HCT116 (cell line): ENCODE measurements at regions not wholly inside any gene's neighbourhood (a gene's known extent, or its start where the extent isn't known, plus 50 kb on each side); places are given as distances from the start of the nearest gene placed in this dataset.

Source experiments
- ATAC-seq: fragments of 200-7000 bp; cut with Tn5 transposase; 2 replicates; pipeline ENCODE4 v1.9.1; 2020; ENCODE audit warnings: mild to moderate bottlenecking, moderate library complexity
- BruUV-seq: library from RNA; stranded (reverse); fragments of 400-500 nt; replicated peaks from 2 replicates; lab custom pipeline; 2021; lab: Mats Ljungman, UMichigan
- CTCF ChIA-PET: fragments of 300-600 bp; sonication (Branson Sonifier 250); formaldehyde crosslinking; loops from one replicate; lab custom pipeline; 2021; ENCODE audit warnings: antibody characterized with exemption; lab: Charles Lee
- POLR2A ChIA-PET: fragments of 300-600, 350-600 bp; sonication (Branson Sonifier 250); formaldehyde crosslinking; loops from one replicate; lab custom pipeline; 2021; ENCODE audit warnings: antibody characterized with exemption; lab: Charles Lee
- RAD21 ChIA-PET, 2 experiments: fragments of 300-600 bp; sonication (Branson Sonifier 250); formaldehyde crosslinking; loops; one replicate each; lab custom pipeline; 2023; ENCODE audit warnings: low total read pairs in 2 of 2; ENCODE audit not compliant: uncharacterized antibody in 2 of 2, unreplicated experiment in 2 of 2, low non-redundant PET in 1 of 2; lab: Charles Lee
- DNase-seq: peaks from one replicate; pipeline ENCODE4 v3.0.0-alpha.2; 2010; ENCODE audit warnings: low read depth, low spot score
- H2AFZ ChIP-seq: fragments of 200-600 bp; shearing (Covaris generic), sonication (generic); 2 replicates; pipeline ENCODE4 v1.6.1; 2017; ENCODE audit warnings: low read depth, mixed run types, mixed read lengths, antibody characterized with exemption, low read length; ENCODE audit not compliant: poor library complexity, severe bottlenecking
- H3K27ac ChIP-seq: 2 replicates; pipeline ENCODE4 v1.5.1; 2012; ENCODE audit warnings: low read depth, low read length
- H3K27me3 ChIP-seq: fragments of 200-600 bp; sonication (generic); 2 replicates; pipeline ENCODE4 v1.6.1; 2016; ENCODE audit warnings: mixed run types, low read length, mixed read lengths; ENCODE audit not compliant: insufficient read depth
- H3K36me3 ChIP-seq, 2 experiments: fragments of 200-500 bp in 1 of 2; fragments of 200-600 bp in 1 of 2; sonication (Bioruptor generic) in 1 of 2; sonication (generic) in 1 of 2; 2 replicates each; pipeline versions ENCODE4 v1.5.1 to v1.6.1; 2014 to 2016; ENCODE audit warnings: low read length in 2 of 2, inconsistent platforms in 1 of 2, mixed read lengths in 1 of 2, mixed run types in 1 of 2; ENCODE audit not compliant: insufficient read depth in 2 of 2, control insufficient read depth in 1 of 2
- H3K4me1 ChIP-seq, 2 experiments: fragments of 200-600 bp in 1 of 2; sonication (generic) in 1 of 2; 2 replicates each; pipeline versions ENCODE4 v1.5.1 to v1.6.1; 2012 to 2017; ENCODE audit warnings: low read length in 2 of 2, inconsistent platforms in 1 of 2, mild to moderate bottlenecking in 1 of 2, mixed read lengths in 1 of 2, mixed run types in 1 of 2, moderate library complexity in 1 of 2; ENCODE audit not compliant: insufficient read depth in 2 of 2, control insufficient read depth in 1 of 2
- H3K4me2 ChIP-seq: fragments of 200-600 bp; sonication (generic); 2 replicates; pipeline ENCODE4 v1.6.1; 2017; ENCODE audit warnings: mixed run types, low read length, mixed read lengths
- H3K4me3 ChIP-seq, 2 experiments: fragments of 200-600 bp in 1 of 2; sonication (generic) in 1 of 2; replicated peaks in 1 of 2; 2 replicates each; pipeline ENCODE4 v1.5.1; 2011 to 2016; ENCODE audit warnings: low read length in 2 of 2, control low read depth in 1 of 2, low read depth in 1 of 2, mild to moderate bottlenecking in 1 of 2, mixed read lengths in 1 of 2, mixed run types in 1 of 2
- H3K79me2 ChIP-seq: fragments of 200-600 bp; sonication (generic); 2 replicates; pipeline ENCODE4 v1.6.1; 2017; ENCODE audit warnings: mild to moderate bottlenecking, mixed run types, low read length, moderate library complexity, mixed read lengths; ENCODE audit not compliant: insufficient read depth
- H3K9ac ChIP-seq: fragments of 200-600 bp; sonication (generic); 2 replicates; pipeline ENCODE4 v1.6.1; 2016; ENCODE audit warnings: low read length, mixed read lengths
- H3K9me2 ChIP-seq: fragments of 200-600 bp; sonication (generic), shearing (Covaris generic); 2 replicates; pipeline ENCODE4 v1.6.1; 2017; ENCODE audit warnings: mixed run types, mild to moderate bottlenecking, moderate library complexity; ENCODE audit not compliant: insufficient read depth
- H3K9me3 ChIP-seq, 2 experiments: fragments of 200-500 bp in 1 of 2; fragments of 200-600 bp in 1 of 2; sonication (Bioruptor generic) in 1 of 2; sonication (generic) in 1 of 2; 2 replicates each; pipeline ENCODE4 v1.6.1; 2014 to 2017; ENCODE audit warnings: low read length in 2 of 2, mixed read lengths in 2 of 2, inconsistent platforms in 1 of 2, low read depth in 1 of 2, mild to moderate bottlenecking in 1 of 2, mixed run types in 1 of 2, moderate library complexity in 1 of 2; ENCODE audit not compliant: control insufficient read depth in 1 of 2, insufficient read depth in 1 of 2
- H4K20me1 ChIP-seq: fragments of 200-600 bp; sonication (generic), shearing (Covaris generic); 2 replicates; pipeline ENCODE4 v1.6.1; 2017; ENCODE audit warnings: mixed run types, mild to moderate bottlenecking, moderate library complexity; ENCODE audit not compliant: insufficient read depth
- CBX3 ChIP-seq: IDR thresholded peaks from 2 replicates; pipeline ENCODE4 v1.6.1; 2012; ENCODE audit warnings: low read depth
- CEBPB ChIP-seq: IDR thresholded peaks from 2 replicates; pipeline ENCODE4 v1.6.1; 2012; ENCODE audit warnings: low read depth
- EGR1 ChIP-seq: IDR thresholded peaks from 2 replicates; pipeline ENCODE4 v1.6.1; 2012; ENCODE audit warnings: low read depth
- ELF1 ChIP-seq: IDR thresholded peaks from 2 replicates; pipeline ENCODE4 v1.6.1; 2012; ENCODE audit warnings: low read depth, borderline replicate concordance
- EZH2 ChIP-seq: fragments of 200-600 bp; sonication (generic); IDR thresholded peaks from 2 replicates; pipeline ENCODE4 v1.6.1; 2017; ENCODE audit warnings: antibody characterized with exemption, mixed run types
- POLR2A ChIP-seq: IDR thresholded peaks from 2 replicates; pipeline ENCODE4 v1.7.0; 2011; ENCODE audit warnings: borderline replicate concordance; ENCODE audit not compliant: insufficient read depth, insufficient read length; ENCODE audit errors: extremely low read depth
- RAD21 ChIP-seq: IDR thresholded peaks from 2 replicates; pipeline ENCODE4 v1.6.1; 2012; ENCODE audit warnings: low read depth, mild to moderate bottlenecking
- SIN3A ChIP-seq: IDR thresholded peaks from 2 replicates; pipeline ENCODE4 v1.6.1; 2012; ENCODE audit warnings: low read depth
- SP1 ChIP-seq: IDR thresholded peaks from 2 replicates; pipeline ENCODE4 v1.6.1; 2012; ENCODE audit warnings: low read depth
- SRF ChIP-seq: IDR thresholded peaks from 2 replicates; pipeline ENCODE4 v1.6.1; 2012; ENCODE audit warnings: low read depth
- ZNF274 ChIP-seq: fragments of 200-500 bp; sonication (Bioruptor generic); IDR thresholded peaks from 2 replicates; pipeline ENCODE4 v1.6.1; 2014; ENCODE audit warnings: mild to moderate bottlenecking, low read depth, low read length, inconsistent platforms
- intact Hi-C: fragments of 100-400 bp; cut with micrococcal nuclease; formaldehyde crosslinking; loops from 2 replicates; pipeline ENCODE4 v1.10.0; 2022
- TF ChIP-seq, protein P1 (sequence below): IDR thresholded peaks from 2 replicates; pipeline ENCODE4 v1.6.1; 2011; ENCODE audit warnings: mild to moderate bottlenecking, low read length, moderate library complexity; ENCODE audit not compliant: insufficient replicate concordance; ENCODE audit errors: extremely low read depth
- TF ChIP-seq, protein P2 (sequence below): IDR thresholded peaks from 2 replicates; pipeline ENCODE4 v1.6.1; 2012

DNA sequence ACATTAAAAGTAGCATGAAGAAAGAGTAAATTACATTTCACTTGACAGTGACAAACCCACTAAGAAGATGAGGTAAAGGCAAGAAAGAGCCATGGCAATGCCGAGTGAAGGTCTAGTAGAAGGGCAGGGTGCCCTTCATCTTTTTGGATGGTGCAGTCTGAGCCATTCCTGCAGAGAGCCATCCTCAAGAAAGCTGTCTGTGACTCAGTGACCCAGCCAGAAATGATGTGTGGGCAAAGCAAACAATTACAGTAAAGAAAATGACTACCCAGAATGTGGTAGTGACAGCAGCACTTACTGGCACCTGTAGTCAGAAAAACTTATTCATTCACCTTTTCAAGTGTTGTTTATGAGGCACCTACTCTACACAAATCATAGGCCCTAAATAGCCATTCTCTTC, 281.7 kb downstream of the DUSP6 start:
- no peak overlapping the region for H3K4me2 ChIP-seq
- peaks cover 0 to 16% of the 10 kb centered on the region in 2 experiments; a peak in 2 of 4 replicates for H3K4me1 ChIP-seq
- intact Hi-C loops: no loop called here
- no peaks in the 10 kb centered on the region for H3K36me3 ChIP-seq
- ChIA-PET RAD21 (no interaction called here), POLR2A (no interaction called here), CTCF (no interaction called here)
- no TSS peak for BruUV-seq
- no peak overlapping the region for H3K9ac ChIP-seq
- ATAC-seq: no peak
- no peaks in the 10 kb centered on the region for H3K9me3 ChIP-seq
- no peak overlapping the region for H2AFZ ChIP-seq
- no peak overlapping the region for H3K4me3 ChIP-seq
- peaks cover 3% of the 10 kb centered on the region; the same call in 1 of the 2 replicates for H3K9me2 ChIP-seq
- no peak for DNase-seq
- H3K79me2 ChIP-seq: no peaks in the 10 kb centered on the region
- no peaks in the 10 kb centered on the region for H3K27me3 ChIP-seq
- TF ChIP-seq SRF (no peak), EZH2 (no peak), RAD21 (no peak), SP1 (no peak), CBX3 (no peak), ZNF274 (no peak), EGR1 (no peak), ELF1 (no peak), CEBPB (no peak), SIN3A (no peak), POLR2A (no peak)
- TF ChIP-seq, protein P1, sequence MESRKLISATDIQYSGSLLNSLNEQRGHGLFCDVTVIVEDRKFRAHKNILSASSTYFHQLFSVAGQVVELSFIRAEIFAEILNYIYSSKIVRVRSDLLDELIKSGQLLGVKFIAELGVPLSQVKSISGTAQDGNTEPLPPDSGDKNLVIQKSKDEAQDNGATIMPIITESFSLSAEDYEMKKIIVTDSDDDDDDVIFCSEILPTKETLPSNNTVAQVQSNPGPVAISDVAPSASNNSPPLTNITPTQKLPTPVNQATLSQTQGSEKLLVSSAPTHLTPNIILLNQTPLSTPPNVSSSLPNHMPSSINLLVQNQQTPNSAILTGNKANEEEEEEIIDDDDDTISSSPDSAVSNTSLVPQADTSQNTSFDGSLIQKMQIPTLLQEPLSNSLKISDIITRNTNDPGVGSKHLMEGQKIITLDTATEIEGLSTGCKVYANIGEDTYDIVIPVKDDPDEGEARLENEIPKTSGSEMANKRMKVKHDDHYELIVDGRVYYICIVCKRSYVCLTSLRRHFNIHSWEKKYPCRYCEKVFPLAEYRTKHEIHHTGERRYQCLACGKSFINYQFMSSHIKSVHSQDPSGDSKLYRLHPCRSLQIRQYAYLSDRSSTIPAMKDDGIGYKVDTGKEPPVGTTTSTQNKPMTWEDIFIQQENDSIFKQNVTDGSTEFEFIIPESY: no peak
- TF ChIP-seq, protein P2, sequence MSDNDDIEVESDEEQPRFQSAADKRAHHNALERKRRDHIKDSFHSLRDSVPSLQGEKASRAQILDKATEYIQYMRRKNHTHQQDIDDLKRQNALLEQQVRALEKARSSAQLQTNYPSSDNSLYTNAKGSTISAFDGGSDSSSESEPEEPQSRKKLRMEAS: no peak
- H3K27ac ChIP-seq: no peak overlapping the region
- no peaks in the 10 kb centered on the region for H4K20me1 ChIP-seq
